Hepatocyte (in vitro differentiated cells): ENCODE measurements at regions not wholly inside any gene's neighbourhood (a gene's known extent, or its start where the extent isn't known, plus 50 kb on each side); places are given as distances from the start of the nearest gene placed in this dataset.

Source experiments
- DNase-seq: peaks from one replicate; pipeline ENCODE4 v3.0.0-alpha.2; 2016; ENCODE audit warnings: low spot score
- H2AFZ ChIP-seq: fragments of 200-600 bp; sonication (generic); 2 replicates; pipeline ENCODE4 v1.6.0; 2016; ENCODE audit warnings: antibody characterized with exemption, mild to moderate bottlenecking
- H3K27ac ChIP-seq: fragments of 200-600 bp; sonication (generic); 2 replicates; pipeline ENCODE4 v1.5.1; 2016; ENCODE audit warnings: mild to moderate bottlenecking
- H3K27me3 ChIP-seq: fragments of 200-600 bp; sonication (generic); 2 replicates; pipeline ENCODE4 v1.6.1; 2016
- H3K36me3 ChIP-seq: fragments of 200-600 bp; sonication (generic); replicated peaks from 2 replicates; pipeline ENCODE4 v1.5.1; 2016; ENCODE audit warnings: low read depth; ENCODE audit not compliant: insufficient read depth
- H3K4me1 ChIP-seq: fragments of 200-600 bp; sonication (generic); 2 replicates; pipeline ENCODE4 v1.5.1; 2016; ENCODE audit warnings: mild to moderate bottlenecking, moderate library complexity; ENCODE audit not compliant: insufficient read depth
- H3K4me2 ChIP-seq: fragments of 200-600 bp; sonication (generic); 2 replicates; pipeline ENCODE4 v1.6.0; 2016
- H3K4me3 ChIP-seq: fragments of 200-600 bp; sonication (generic); 2 replicates; pipeline ENCODE4 v1.5.1; 2016; ENCODE audit warnings: mild to moderate bottlenecking
- H3K79me2 ChIP-seq: fragments of 200-600 bp; sonication (generic); 2 replicates; pipeline ENCODE4 v1.6.0; 2017; ENCODE audit warnings: mild to moderate bottlenecking
- H3K9me2 ChIP-seq: fragments of 200-600 bp; sonication (generic); replicated peaks from 2 replicates; pipeline ENCODE4 v1.6.0; 2017; ENCODE audit warnings: mild to moderate bottlenecking; ENCODE audit not compliant: insufficient read depth
- H3K9me3 ChIP-seq: fragments of 200-600 bp; sonication (generic); 2 replicates; pipeline ENCODE4 v1.5.1; 2016; ENCODE audit warnings: low read depth, mild to moderate bottlenecking
- H4K20me1 ChIP-seq: fragments of 200-600 bp; sonication (generic); 2 replicates; pipeline ENCODE4 v1.6.0; 2016; ENCODE audit warnings: mild to moderate bottlenecking; ENCODE audit not compliant: insufficient read depth, poor library complexity, severe bottlenecking
- EZH2 ChIP-seq: fragments of 200-600 bp; sonication (generic); IDR thresholded peaks from 2 replicates; pipeline ENCODE4 v1.6.1; 2016; ENCODE audit warnings: antibody characterized with exemption, mild to moderate bottlenecking, borderline replicate concordance
- EZH2phosphoT487 ChIP-seq: fragments of 200-600 bp; sonication (generic); IDR thresholded peaks from one replicate; pipeline ENCODE4 v1.6.1; 2018; ENCODE audit warnings: antibody characterized with exemption, mild to moderate bottlenecking, low read depth, moderate library complexity; ENCODE audit not compliant: unreplicated experiment, severe bottlenecking
- WGBS: methylation state at CpG from one replicate; pipeline ENCODE4 v1.1.6; 2016; ENCODE audit warnings: low lambda C conversion rate; ENCODE audit errors: missing lambda C conversion rate; 5-methylcytosine and 5-hydroxymethylcytosine counted together
- TF ChIP-seq, protein P1 (sequence below): fragments of 200-600 bp; sonication (generic); IDR thresholded peaks from 2 replicates; pipeline ENCODE4 v1.5.1; 2016; ENCODE audit warnings: antibody characterized with exemption, mild to moderate bottlenecking; ENCODE audit not compliant: poor library complexity

DNA sequence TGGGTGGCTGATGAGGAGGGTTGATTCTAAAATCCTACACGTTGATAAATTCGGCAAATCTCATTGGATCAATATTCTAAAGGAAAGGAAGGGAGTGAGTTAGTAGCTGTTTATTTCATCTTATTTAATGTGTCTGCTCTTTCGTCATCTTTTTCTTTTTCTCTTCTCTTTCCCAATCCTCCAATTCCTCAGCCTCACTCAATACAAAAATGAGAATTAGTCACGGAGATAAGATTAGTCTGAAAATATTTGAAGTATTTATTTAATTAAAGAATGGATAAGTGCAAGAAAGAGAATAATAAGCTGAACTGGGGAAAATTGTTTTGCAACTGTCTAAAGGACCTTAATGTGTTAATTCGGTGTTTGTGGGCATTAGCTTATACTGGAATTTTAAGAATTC, 1095.1 kb downstream of the DTWD2 start:
- no peak overlapping the region for H3K4me2 ChIP-seq
- 87% methylated on average over 5 of the region's 5 CpGs for WGBS
- no peaks in the 10 kb centered on the region for H3K79me2 ChIP-seq
- no peaks in the 10 kb centered on the region for H3K4me1 ChIP-seq
- no peak for DNase-seq
- no peak for TF ChIP-seq EZH2phosphoT487
- no peak overlapping the region for H2AFZ ChIP-seq
- no peak overlapping the region for H3K4me3 ChIP-seq
- H3K9me2 ChIP-seq: no peaks in the 10 kb centered on the region
- H3K9me3 ChIP-seq: no peaks in the 10 kb centered on the region
- no peaks in the 10 kb centered on the region for H4K20me1 ChIP-seq
- no peaks in the 10 kb centered on the region for H3K36me3 ChIP-seq
- H3K27me3 ChIP-seq: no peaks in the 10 kb centered on the region
- H3K27ac ChIP-seq: no peak overlapping the region

DNA sequence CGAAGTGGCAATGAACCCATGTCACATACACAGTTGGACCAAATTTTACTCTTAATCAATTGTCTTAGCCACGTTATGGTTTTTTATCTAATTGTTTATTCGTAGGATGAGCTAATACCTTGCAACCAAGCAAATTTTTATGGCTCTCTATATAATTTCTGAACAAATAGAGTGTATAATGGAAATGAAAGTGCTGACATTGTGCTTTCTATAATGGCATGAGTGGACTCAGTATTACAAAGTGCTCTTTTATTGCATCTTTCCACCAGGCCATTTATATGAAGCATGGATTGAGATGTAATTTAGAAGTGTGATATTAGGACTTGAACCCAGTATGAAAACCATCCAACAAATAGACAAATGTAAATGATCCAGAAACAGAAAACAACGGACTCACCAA, 1096.0 kb downstream of the DTWD2 start:
- DNase-seq: no peak
- Histone ChIP-seq H3K79me2 (no peaks in the 10 kb centered on the region), H2AFZ (no peak overlapping the region), H3K36me3 (no peaks in the 10 kb centered on the region), H3K4me2 (no peak overlapping the region), H3K9me2 (no peaks in the 10 kb centered on the region), H3K4me1 (no peaks in the 10 kb centered on the region), H4K20me1 (no peaks in the 10 kb centered on the region), H3K27ac (no peak overlapping the region), H3K27me3 (no peaks in the 10 kb centered on the region), H3K4me3 (no peak overlapping the region), H3K9me3 (no peaks in the 10 kb centered on the region)
- TF ChIP-seq, protein P1, sequence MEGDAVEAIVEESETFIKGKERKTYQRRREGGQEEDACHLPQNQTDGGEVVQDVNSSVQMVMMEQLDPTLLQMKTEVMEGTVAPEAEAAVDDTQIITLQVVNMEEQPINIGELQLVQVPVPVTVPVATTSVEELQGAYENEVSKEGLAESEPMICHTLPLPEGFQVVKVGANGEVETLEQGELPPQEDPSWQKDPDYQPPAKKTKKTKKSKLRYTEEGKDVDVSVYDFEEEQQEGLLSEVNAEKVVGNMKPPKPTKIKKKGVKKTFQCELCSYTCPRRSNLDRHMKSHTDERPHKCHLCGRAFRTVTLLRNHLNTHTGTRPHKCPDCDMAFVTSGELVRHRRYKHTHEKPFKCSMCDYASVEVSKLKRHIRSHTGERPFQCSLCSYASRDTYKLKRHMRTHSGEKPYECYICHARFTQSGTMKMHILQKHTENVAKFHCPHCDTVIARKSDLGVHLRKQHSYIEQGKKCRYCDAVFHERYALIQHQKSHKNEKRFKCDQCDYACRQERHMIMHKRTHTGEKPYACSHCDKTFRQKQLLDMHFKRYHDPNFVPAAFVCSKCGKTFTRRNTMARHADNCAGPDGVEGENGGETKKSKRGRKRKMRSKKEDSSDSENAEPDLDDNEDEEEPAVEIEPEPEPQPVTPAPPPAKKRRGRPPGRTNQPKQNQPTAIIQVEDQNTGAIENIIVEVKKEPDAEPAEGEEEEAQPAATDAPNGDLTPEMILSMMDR: no peak
- WGBS: 92% methylated on average over 4 of the region's 4 CpGs

DNA sequence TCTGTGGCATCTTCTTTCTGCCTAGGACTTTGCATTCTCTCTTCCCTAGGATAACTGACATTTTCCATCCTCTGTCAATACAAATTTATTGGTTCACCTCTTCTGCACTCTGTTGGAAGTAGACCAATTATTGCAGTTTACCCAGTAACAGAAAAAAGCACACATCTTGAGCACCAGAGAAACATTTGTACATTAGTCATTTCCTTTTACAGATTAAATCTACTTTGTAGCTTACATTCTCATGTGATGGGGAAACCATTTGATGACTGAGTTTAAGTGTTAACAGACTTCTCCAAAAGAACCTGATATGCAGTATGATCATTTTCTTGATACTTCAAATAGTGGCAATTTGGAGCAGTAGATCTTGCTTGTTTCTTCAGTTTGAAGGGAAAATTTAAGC, 1098.8 kb downstream of the DTWD2 start:
- Histone ChIP-seq H3K4me3 (no peak overlapping the region), H3K27me3 (no peaks in the 10 kb centered on the region), H4K20me1 (no peaks in the 10 kb centered on the region), H3K4me2 (no peak overlapping the region), H3K36me3 (no peaks in the 10 kb centered on the region), H3K27ac (no peak overlapping the region), H3K79me2 (no peaks in the 10 kb centered on the region), H2AFZ (no peak overlapping the region), H3K9me2 (no peaks in the 10 kb centered on the region), H3K4me1 (no peaks in the 10 kb centered on the region), H3K9me3 (no peaks in the 10 kb centered on the region)
- TF ChIP-seq EZH2 (no peak), EZH2phosphoT487 (no peak)
- TF ChIP-seq, protein P1: no peak
- DNase-seq: no peak

DNA sequence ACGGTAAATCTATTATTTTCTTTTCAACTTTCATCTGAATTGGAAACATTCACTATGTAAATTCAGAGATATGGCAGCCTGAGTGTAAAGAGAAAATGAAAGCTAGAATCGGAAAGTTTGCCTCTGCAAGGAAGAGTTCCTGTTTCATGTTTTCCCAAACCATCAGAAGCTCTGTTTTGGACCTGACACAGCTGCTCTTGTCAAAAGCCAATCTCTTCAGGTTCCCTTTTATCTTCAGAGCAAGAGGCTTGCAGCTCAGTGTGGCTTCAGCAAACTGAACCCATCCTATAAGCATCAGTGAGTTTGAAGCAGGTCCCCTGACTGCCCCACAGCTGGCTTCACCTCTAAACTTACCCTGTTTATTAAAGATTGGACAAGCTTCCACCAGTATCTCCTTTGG, 1099.7 kb downstream of the DTWD2 start:
- Histone ChIP-seq H4K20me1 (no peaks in the 10 kb centered on the region), H2AFZ (peak overlapping the region; percentile 16)

More for the DNA sequence above, 1099.7 kb downstream of the DTWD2 start:
- Histone ChIP-seq H3K4me1 (no peaks in the 10 kb centered on the region), H3K4me2 (peak overlapping the region; percentile 63), H3K4me3 (no peak overlapping the region), H3K27ac (no peak overlapping the region), H3K27me3 (no peaks in the 10 kb centered on the region), H3K9me2 (no peaks in the 10 kb centered on the region), H3K36me3 (no peaks in the 10 kb centered on the region), H3K9me3 (no peaks in the 10 kb centered on the region), H3K79me2 (no peaks in the 10 kb centered on the region)
- DNase-seq: no peak
- WGBS: 65% methylated on average over 2 of the region's 2 CpGs
- TF ChIP-seq, protein P1: no peak
- TF ChIP-seq EZH2 (no peak), EZH2phosphoT487 (no peak)
